ENCODE measurements at regions not wholly inside any gene's neighbourhood (a gene's known extent, or its start where the extent isn't known, plus 50 kb on each side); places are given as distances from the start of the nearest gene placed in this dataset.

DNA sequence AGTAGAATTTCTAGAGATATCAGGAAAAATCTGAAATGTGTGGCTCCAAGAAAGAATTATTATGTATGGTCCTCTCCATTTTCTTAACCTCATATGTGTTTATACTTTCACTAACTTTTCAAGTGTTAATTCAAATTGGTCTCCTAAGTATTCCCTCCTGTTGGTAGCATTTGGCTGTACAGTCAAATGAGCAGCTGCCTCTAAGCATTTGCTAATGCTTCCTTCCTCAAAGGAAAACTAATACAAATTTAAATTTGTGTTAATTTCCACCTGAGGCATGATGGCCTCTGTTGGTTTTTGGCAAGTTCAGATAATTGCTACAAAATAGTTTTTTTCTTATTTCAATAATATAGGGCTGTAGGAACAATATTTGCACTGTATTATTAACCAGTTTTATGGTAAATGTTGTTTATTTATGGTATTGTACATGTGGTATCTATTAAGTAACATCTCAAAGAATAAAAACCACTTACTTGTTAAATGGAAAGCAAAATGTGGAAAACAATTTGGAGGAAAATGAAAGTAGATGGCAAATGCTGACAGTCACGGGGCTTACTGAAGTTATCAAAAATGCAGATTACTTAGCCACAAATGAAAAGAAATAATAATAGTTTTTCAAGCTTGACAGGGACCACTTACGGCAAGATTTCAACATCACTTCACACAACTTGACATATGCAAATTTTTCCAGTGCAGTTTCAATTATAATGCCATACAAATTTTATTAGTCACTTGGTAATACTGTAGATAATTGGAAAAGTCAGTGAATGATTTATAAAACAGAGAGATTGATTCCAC lies 299.3 kb upstream of the MEOX2 start:
- no peak for DNase-seq

DNA sequence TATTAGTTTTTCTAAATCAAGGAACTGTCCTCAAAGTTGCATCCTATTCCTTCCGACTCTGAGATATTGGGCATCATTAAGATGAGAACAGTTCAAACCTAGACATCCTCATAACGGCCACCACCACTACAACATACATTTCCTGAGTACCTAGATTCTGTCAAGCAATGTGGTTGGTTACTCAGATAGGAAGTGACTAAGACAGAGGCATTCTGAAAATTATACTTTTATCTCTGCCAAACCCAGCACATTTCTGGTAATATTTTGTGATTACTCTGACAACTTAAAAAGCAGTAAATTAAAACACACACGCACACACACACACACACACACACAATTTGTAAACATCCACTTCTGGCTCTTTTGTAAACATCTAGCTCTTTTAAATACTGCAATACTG lies 291.2 kb upstream of the MEOX2 start:
- no peak for DNase-seq

DNA sequence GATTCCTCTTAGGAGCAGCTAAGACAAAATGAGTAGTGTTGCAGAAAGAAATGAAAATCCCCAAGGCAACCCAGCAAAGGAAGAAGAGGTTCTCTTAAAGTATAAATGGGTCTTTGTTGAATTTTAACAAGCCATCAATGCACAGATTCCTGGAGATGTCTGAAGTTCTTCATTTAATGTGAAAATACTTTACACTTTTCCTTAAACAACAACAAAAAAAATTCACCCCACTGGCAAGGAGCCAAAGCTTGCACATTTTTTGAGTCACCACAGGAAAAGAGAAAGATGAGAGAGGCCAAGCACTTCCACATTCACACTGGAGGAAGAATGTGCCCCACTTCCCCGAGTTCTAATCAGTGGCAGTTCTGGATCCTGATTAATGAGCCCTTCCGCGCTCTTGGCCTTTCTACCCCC lies 286.4 kb upstream of the MEOX2 start:
- DNase-seq, result no peak

DNA sequence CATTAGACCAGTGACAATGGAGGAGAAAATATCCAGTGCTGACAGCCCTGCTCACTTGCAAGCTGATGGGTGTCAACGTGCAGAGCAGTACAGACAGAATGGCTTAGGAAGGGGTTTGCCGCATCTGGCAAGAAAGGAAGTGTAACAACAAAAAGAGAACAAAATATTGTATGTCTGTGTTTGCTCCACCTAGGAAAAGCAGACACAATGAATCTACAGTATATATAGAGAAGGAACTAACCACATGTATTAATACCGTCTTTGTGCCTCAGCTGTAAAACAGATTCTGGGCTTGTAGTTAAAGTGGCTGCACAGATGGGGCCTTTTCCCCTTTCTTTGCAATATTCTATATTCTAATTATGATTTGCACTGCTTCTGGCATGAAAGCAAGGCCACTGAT lies 281.1 kb upstream of the MEOX2 start:
- no peak for DNase-seq

DNA sequence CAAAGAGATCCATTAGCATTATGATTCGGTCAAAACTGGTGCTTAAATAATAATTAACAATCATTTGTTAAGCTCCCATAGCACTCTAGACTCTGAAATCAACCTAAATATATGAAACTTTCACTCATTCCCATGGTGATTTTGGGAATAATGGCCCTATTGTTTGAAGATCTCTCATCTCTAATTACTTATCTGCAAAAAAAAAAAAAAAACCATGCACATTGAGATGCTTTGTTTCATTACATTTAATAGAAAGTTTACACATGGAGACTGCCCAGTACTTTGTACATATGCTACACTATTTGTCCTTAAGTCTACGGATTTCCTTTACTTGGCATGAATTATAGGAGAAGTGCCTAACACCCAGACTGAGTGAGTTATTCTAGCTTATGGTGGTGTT lies 280.6 kb upstream of the MEOX2 start:
- no peak for DNase-seq

DNA sequence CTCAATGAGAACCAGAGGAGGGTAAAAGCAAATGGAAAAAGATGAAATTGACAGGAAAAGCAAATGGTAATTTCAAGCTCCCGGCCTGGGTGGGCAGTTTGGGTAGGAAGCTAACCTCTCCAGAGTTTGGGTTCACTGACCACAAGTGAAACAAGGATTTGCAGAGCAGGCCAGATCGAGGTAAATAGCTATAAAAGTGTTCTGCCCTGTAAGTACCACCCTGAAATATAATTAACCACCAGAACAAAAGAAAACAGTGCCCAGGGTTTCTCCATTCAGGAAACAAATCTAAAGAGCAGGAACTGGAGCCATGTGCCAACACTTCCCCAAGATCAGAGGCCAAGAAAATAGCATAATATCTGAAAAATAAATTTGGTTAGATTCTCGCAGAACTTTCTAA lies 276.7 kb upstream of the MEOX2 start:
- DNase-seq, result no peak

DNA sequence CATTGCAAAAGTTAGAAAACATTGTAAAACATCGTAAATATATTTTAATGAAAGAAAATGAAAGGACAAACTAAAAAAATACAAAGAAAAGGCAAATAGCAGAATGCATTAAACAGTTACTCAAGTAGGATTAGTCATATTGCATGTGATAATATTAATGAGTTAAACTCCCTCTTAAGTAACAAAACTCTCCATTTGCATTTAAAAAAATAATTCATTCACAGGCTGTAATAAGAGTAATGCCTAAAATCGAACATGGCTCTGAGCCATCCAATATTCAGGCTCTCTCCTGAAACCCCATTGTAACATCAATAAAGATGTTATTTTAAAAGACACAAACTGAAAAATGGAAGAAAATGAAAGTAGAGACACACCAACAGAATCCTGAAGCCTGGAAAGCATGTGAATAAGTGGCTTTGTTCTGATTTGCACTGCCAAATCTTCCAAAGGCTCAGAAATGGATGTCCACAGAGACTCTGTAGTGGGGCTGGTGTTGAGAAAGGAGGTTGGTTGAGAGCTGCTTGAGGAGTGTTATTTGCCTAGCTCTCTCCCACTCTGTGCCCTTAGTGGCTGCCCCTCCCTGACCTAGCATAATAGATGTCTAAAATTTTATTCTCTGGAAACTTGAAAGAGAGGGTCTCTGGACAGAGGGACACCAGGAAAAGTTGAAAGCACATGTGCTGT lies 268.3 kb upstream of the MEOX2 start:
- no peak for DNase-seq

DNA sequence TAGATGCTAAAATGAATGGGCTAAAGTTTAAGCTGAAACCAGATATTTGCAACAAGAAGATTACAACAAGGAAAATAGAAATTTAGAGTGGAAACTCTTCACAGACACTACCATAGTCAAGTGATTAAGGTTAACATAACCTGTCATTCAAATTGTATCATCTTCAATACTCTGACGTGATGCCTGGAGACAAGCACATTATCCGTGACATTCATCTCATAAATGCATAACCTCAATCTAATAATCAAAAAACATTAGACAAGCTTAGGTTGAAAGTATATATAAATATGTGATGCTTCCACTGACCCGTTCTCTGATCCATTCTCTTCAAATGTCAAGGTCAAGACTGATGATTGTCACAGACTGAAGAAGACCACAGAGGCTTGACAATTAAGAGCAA lies 263.8 kb upstream of the MEOX2 start:
- DNase-seq, result no peak

DNA sequence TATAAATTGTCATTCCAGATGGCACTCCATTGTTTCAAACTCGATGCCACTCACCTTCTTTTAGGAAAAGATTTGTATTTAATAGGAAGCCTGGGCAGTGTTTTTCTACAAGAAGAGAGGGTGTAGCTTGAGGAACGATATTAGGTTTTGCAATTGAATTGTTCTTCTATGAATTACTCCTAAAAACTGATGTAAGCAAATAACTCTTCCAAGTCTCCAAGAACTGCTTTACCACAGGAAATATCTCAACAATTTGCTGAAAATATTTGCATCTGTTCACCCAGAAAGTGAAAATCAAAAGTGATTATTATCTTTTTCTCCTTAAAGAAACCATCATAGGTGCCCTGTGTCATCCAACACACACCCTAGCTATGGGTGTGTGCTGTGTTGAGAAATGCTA lies 261.3 kb upstream of the MEOX2 start:
- DNase-seq, result no peak

DNA sequence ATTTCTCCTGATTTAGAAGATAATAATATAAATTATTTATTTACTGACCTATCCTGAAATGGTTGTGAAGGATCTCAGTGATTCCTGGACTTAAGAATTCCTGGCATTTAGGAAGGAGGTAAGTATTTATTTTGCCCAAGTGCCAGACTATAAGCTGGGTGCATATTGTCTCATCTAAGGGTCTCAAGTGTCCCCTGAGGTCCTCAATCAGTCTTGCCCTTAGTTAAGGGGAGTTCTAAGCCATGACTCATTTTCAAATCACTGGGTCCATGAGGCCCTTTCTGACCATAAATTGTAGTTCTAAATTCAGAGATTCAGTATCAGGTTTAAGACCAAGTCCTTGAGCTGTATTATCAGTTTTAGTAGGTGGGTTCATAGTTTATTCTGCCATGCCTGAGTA lies 251.6 kb upstream of the MEOX2 start:
- no peak for DNase-seq

DNA sequence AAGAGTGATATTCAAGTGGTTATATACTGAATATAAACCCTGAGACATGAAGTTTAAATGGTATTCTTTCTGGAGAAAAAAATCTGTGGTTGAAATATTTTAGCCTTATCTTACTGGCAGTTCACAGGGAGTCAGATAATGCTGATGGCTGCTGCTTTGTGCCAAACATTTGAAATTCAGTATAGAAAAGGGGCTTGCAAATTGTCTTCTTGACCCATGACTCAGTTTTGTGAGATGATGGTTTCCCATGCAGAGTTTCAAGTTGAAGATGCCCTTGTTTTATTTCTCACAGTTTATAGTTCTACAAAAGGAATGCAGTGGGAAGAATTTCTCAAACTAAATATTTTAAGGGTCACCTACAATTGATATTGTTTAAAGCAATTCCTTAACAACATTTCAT lies 251.1 kb upstream of the MEOX2 start:
- no peak for DNase-seq

DNA sequence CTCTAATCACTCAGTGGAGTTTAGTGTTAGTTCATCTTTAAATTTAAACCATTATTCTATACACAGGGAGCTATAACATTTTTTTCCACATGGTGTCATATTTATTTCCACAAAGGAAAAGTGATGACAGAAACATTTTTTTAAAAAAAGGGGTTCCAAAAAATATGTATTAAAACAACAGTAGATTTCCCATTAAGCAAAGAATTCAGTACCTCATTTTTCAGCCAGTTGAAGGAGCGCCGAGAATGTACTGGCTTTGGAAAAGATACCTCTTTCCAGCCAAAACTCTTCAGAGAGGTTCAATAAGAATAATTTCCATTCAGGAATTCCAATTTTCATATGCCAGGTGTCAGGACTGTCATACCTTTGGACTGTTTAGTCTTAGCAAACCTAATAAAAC lies 250.5 kb upstream of the MEOX2 start:
- DNase-seq, result no peak

DNA sequence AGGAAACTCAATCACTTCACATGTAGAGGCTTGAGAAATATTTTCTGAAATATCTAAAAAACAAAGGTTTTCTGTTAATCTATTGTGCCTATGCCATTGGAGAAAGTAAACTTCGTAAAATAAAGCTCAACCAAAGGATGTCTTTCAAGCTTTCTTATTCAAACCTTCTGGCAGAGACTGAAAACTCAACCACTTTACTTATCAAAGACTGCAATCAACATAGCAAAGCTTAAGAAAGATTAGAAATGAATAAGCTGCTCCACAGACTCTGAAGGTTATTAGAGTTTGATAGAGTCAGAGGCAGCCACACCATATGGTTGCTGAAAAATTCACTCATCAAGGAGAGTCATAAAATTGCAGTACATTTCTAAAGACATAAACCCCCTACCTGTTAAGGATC lies 245.8 kb upstream of the MEOX2 start:
- DNase-seq, result no peak

DNA sequence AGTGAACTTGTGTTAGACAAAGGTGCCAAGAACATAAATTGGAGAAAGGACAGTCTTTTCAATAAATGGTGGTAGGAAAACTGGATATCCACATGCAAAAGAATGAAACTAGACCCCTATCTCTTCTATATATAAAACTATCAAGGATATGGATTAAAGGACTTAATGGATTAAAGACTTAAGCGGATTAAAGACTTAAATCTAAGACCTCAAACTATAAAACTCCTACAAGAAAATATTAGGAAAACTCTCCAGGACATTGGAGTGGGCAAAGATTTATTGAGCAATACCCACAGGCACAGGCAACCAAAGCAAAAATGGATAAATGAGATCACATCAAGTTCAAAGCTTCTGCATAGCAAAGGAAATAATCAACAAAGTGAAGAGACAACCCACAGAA lies 242.9 kb upstream of the MEOX2 start:
- DNase-seq, result no peak

DNA sequence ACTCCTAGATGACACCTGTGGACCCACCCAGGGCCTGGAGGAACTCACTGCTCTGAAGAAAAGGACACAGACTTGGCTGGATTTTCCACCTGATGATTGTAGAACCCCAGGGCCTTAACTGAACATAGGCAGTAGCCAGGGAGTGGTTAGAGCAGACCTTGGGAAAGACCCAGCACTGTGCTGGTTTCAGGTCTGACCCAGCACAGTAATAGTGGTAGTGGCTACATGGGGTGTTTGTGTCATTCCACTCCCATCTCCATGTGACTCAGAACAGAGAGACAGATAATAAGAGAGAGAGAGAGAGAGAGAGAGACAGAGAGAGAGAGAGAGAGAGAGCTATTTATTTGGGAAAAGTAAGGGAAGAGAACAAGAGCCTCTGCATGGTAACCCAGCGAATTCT lies 239.1 kb upstream of the MEOX2 start:
- no peak for DNase-seq

DNA sequence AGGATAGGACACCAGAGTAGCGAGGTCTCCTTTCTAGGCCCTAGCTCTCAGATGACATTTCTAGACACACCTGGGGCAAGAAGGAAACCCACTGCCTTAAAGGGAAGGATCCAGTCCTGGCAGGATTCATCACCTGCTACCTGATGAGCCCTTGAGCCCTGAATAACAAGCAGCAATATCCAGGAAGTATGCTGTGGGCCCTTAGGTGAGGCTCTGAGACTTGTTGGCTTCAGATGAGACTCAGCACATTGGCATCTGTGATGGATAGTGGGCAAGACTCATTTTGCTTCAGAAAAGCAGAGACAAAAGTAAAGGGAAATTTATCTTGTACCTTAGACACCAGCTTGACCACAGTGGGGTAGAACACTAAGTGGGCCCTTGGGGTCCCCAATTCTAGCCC lies 238.4 kb upstream of the MEOX2 start:
- DNase-seq, result no peak

DNA sequence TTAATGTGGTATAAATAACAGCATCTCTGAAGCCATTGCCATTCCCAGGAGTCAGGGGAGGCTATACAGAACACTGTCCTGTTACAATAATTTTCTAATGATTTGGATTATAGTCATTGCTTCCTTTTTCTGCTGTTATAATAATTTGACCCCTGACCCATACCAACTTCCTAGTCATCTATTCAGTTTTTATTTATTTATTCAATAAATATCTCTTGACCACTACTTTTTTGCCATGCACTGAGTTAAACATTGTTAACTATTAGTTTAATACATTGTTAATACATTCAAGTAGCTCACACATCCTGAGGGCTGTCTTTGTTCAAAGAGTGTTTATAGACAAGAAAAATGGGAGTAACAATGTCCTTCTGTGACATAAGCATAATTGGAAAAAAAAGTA lies 235.5 kb upstream of the MEOX2 start:
- DNase-seq, result no peak

DNA sequence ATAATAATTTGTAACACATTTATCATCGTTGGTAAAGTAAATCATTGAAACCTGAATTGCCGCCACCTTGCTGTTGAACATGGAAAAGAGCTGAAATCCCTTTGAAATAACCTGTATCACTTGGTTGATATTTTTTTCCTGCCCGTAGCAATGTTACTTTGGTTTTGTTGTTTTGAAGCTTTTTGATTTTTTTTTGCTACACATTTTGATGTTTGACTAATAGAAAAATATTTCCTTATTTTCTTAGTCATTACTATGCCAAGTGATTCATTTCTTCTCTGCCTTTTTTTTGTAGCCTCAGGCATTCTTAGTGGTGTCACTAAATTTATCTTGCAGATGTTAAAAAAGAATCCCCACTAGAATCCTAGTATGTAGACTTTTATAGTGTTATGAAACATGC lies 235.1 kb upstream of the MEOX2 start:
- no peak for DNase-seq

DNA sequence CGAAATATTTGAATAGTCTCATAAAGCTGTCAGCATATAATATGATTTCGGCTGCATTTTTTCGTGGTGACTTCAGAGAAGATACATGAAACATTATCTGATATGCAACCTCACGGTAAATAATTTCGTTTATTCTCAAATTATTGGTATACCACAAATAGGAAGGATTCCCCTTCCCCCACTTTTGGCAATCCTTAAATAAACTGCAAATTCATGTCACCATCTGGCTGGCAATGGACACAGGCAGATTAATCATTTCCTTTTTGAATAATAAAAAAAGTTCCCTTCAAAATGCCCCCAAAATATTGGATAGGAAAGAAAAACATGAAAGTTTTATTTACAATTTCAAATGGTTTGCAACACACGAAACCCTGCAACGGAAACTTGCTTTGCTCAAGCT lies 234.5 kb upstream of the MEOX2 start:
- DNase-seq, result no peak

DNA sequence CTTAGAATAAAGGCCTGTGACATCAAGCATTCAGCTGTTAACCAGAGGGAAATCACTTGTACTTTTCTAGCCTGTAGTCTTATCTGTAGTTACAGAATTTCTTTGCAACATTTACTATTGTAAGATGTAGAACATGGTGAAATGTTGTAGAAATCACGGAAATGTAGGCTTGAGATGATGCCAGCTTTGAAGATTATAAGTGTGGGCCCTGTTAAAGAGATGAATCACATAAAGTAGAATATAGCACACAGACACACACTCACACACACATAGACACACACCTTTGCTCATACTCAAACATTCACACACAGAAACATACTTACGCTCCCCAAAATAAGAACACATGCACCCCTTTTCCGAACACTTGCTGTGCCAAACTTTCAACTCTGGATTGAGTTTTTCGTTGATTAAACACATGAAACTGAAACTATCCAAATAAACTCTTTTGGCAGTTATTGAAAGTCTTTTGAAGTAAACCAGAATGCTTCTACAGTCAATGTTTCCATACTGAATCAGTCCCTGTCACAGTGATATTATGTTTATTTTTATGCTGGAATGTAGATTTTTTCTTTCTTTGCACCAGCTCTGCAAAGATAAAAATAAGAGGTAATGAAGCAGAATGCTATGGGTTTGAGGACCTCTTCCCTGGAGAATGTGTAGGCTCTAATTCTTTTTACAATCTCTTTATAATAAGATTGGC lies 230.3 kb upstream of the MEOX2 start:
- DNase-seq, result no peak

DNA sequence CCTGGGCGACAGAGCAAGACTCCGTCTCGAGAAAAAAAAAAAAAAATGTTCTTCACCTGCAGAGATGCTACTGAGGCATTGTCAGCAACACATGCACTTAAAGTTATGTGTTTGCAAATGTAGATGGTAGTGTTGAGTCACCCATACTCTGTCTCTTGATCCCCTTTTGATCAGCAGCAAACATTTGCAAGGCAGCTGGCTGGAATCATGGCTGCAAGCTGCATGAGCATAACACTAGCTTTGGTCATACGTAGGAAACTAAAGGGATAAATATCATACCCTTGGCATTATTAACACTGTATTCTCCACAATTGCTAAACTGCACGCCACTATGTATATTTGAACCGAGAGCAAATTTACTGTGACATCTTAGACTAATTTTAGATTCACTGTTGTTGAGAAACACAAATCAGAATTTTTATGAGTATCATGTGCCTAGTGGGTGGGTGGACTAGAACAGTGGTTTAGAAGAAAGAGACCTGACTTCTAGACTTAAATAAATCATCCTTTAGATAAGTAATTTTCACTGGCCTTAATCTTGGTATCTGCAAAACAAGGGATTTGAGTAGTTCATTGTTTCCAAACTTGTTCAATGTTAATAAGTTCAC lies 229.3 kb upstream of the MEOX2 start:
- no peak for DNase-seq

DNA sequence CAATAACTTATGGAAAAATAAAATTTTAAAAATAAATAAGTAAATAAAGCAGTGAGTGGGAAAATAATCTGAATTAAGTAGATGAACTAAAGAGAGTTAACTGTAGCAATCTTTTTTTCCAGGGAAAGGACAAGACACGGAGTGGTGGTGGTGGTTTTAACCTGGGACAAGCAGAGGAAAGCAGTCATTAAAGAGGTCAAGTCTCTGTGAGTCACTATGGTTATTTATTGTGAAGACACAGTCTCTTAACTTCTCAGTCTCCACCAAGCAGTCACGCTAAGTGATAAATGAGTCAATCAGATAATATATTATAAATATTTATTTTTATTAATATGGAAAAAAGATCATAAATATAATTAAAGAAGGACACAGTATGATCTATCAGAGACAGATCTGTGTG lies 228.1 kb upstream of the MEOX2 start:
- DNase-seq, result no peak

DNA sequence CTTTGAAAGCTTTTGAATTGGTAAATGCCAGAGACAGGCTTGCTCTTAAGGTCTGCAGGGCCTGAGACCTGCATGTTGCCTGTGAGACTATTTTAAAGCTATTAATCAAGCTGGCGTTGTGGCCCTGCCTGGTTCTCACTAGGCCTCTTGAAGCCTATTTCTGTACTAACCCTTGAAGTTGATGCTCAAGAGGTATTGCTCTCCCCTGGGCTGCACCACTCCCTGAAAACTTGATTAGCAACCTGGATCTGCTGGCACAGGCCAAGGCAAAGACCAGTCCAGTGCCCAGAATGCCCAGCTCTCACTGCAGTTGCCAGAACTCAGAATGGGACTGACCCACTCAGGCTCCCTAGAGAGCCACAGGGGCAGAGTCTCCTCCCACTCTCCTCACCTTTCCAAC lies 220.0 kb upstream of the MEOX2 start:
- no peak for DNase-seq
